A673 (cell line): ENCODE measurements at regions not wholly inside any gene's neighbourhood (a gene's known extent, or its start where the extent isn't known, plus 50 kb on each side); places are given as distances from the start of the nearest gene placed in this dataset.

Source experiments
- BruUV-seq: library from RNA; stranded (reverse); fragments of 400-500 nt; replicated peaks from 2 replicates; lab custom pipeline; 2021; lab: Mats Ljungman, UMichigan
- CTCF ChIA-PET: fragments of 300-600 bp; sonication (Branson Sonifier 250); formaldehyde crosslinking; loops from one replicate; lab custom pipeline; 2022; ENCODE audit warnings: antibody characterized with exemption; lab: Charles Lee
- POLR2A ChIA-PET: fragments of 300-600 bp; sonication (Branson Sonifier 250); formaldehyde crosslinking; loops from one replicate; lab custom pipeline; 2022; ENCODE audit warnings: antibody characterized with exemption; ENCODE audit not compliant: low non-redundant PET; lab: Charles Lee
- DNase-seq: peaks from one replicate; pipeline ENCODE4 v3.0.0-alpha.2; 2015; ENCODE audit warnings: low spot score
- H3K27ac ChIP-seq: fragments of 200-600 bp; sonication (generic); 2 replicates; pipeline ENCODE4 v1.5.1; 2016; ENCODE audit warnings: mixed run types, low read depth, mild to moderate bottlenecking, mixed read lengths, antibody characterized with exemption, low read length; ENCODE audit not compliant: poor library complexity, severe bottlenecking
- H3K27me3 ChIP-seq: fragments of 200-600 bp; sonication (generic); replicated peaks from 2 replicates; pipeline ENCODE4 v1.6.1; 2017; ENCODE audit warnings: mixed run types, low read depth, mild to moderate bottlenecking, mixed read lengths, antibody characterized with exemption, low read length; ENCODE audit not compliant: insufficient read depth, poor library complexity
- H3K36me3 ChIP-seq: fragments of 200-600 bp; sonication (generic); 2 replicates; pipeline ENCODE4 v1.6.1; 2016; ENCODE audit warnings: mixed run types, mild to moderate bottlenecking, mixed read lengths, antibody characterized with exemption, low read length; ENCODE audit not compliant: insufficient read depth, poor library complexity, severe bottlenecking
- H3K4me1 ChIP-seq: fragments of 200-600 bp; sonication (generic); 2 replicates; pipeline ENCODE4 v1.6.1; 2017; ENCODE audit warnings: mixed run types, mild to moderate bottlenecking, mixed read lengths, antibody characterized with exemption, low read length; ENCODE audit not compliant: insufficient read depth, poor library complexity, severe bottlenecking
- H3K4me3 ChIP-seq: fragments of 200-600 bp; sonication (generic); 2 replicates; pipeline ENCODE4 v1.5.1; 2016; ENCODE audit warnings: low read depth, mixed run types, mild to moderate bottlenecking, mixed read lengths, low read length; ENCODE audit not compliant: poor library complexity, severe bottlenecking
- H3K9me3 ChIP-seq: fragments of 200-600 bp; sonication (generic); 2 replicates; pipeline ENCODE4 v1.6.1; 2016; ENCODE audit warnings: mixed run types, low read depth, mild to moderate bottlenecking, mixed read lengths, antibody characterized with exemption, low read length; ENCODE audit not compliant: poor library complexity, severe bottlenecking
- CTCF ChIP-seq: fragments of 300-800, 200-600 bp; sonication (generic); conservative IDR thresholded peaks from 2 replicates; pipeline ENCODE4 v1.5.1; 2017; ENCODE audit warnings: low read depth, mild to moderate bottlenecking, antibody characterized with exemption, low read length, moderate library complexity, mixed read lengths
- EZH2 ChIP-seq: fragments of 200-600 bp; sonication (generic); IDR thresholded peaks from 2 replicates; pipeline ENCODE4 v1.6.1; 2017; ENCODE audit warnings: borderline replicate concordance, low read depth, mild to moderate bottlenecking, mixed read lengths, antibody characterized with exemption, low read length; ENCODE audit not compliant: poor library complexity, severe bottlenecking
- intact Hi-C: fragments of 100-400 bp; cut with micrococcal nuclease; formaldehyde crosslinking; loops from one replicate; pipeline ENCODE4 v1.10.0; 2022; ENCODE audit not compliant: unreplicated experiment

GRCh38 chr6:21715180-21715579 is 121.6 kb downstream of the SOX4 start:
- Histone ChIP-seq H3K9me3 (no peaks in the 10 kb centered on the region), H3K36me3 (no peaks in the 10 kb centered on the region), H3K27ac (no peak overlapping the region), H3K4me3 (no peak overlapping the region), H3K27me3 (peaks cover 3% of the 10 kb centered on the region), H3K4me1 (no peaks in the 10 kb centered on the region)
- DNase-seq = no peak
- CTCF ChIA-PET = no interaction called here
- no TSS peak for BruUV-seq
- TF ChIP-seq CTCF = no peak
- no peak for TF ChIP-seq EZH2
- POLR2A ChIA-PET = no interaction called here
- intact Hi-C loops = no loop called here

- BruUV-seq = no TSS peak
- CTCF ChIA-PET = interaction anchor here (0.8 kb wide), 1 partner anchor 31 kb away, joined by 4 read pairs; no protein-coding TSS in a partner anchor
These were observed 129.0 kb downstream of the SOX4 start for GRCh38 chr6:21722510-21722909.

GRCh38 chr6:21726676-21727075 is 133.1 kb downstream of the SOX4 start:
- Histone ChIP-seq H3K27me3 (no peaks in the 10 kb centered on the region), H3K4me3 (no peak overlapping the region), H3K9me3 (no peaks in the 10 kb centered on the region), H3K4me1 (no peaks in the 10 kb centered on the region), H3K36me3 (no peaks in the 10 kb centered on the region), H3K27ac (no peak overlapping the region)
- DNase-seq = no peak
- POLR2A ChIA-PET = interaction anchor here (0.7 kb wide), 1 partner anchor 71 kb away, joined by 4 read pairs; no protein-coding TSS in a partner anchor
- TF ChIP-seq EZH2 (no peak), CTCF (no peak)
- intact Hi-C loops = no loop called here
- no TSS peak for BruUV-seq
- CTCF ChIA-PET = no interaction called here

More at GRCh38 chr6:21722510-21722909, 129.0 kb downstream of the SOX4 start:
- no peak overlapping the region for H3K27ac ChIP-seq
- intact Hi-C loops = no loop called here
- H3K36me3 ChIP-seq = no peaks in the 10 kb centered on the region
- no peak overlapping the region for H3K4me3 ChIP-seq
- H3K4me1 ChIP-seq = no peaks in the 10 kb centered on the region
- no peaks in the 10 kb centered on the region for H3K9me3 ChIP-seq
- H3K27me3 ChIP-seq = no peaks in the 10 kb centered on the region
- TF ChIP-seq EZH2 (no peak), CTCF (no peak)
- no peak for DNase-seq
- POLR2A ChIA-PET = no interaction called here
